Cerebellar cortex (tissue), 1 donor: ENCODE measurements at regions not wholly inside any gene's neighbourhood (a gene's known extent, or its start where the extent isn't known, plus 50 kb on each side); places are given as distances from the start of the nearest gene placed in this dataset.

Experiments used
- DNase-seq: peaks from one replicate; pipeline ENCODE4 v3.0.0-alpha.2; 2015; ENCODE audit warnings: low spot score

GRCh38 chr22:45096256-45096907 is 67.3 kb upstream of the NUP50 start:
- peak; percentile 68 for DNase-seq

GRCh38 chr22:45097061-45097460 is 66.7 kb upstream of the NUP50 start:
- DNase-seq: no peak

GRCh38 chr22:45098056-45098455 is 65.7 kb upstream of the NUP50 start:
- no peak for DNase-seq

DNA sequence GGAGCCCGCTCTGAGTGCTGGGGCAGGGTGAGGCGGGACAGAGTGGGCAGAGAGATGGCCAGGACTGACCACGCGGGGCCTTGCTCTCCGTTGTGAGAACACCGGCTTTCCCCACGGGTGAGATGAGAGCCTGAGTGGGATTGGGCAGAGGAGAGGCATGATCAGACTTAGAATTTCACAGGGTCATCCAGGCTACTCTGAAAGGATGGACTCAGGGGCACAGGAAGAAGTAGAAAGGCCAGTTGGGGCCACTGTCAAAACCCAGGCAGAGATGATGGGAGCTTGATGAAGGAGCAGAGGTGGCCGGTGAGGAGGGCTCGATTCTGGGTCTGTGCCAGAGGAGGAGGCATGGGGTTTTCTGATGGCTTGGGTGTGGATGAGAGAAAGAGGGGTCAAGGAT is 63.8 kb upstream of the NUP50 start:
- no peak for DNase-seq

DNA sequence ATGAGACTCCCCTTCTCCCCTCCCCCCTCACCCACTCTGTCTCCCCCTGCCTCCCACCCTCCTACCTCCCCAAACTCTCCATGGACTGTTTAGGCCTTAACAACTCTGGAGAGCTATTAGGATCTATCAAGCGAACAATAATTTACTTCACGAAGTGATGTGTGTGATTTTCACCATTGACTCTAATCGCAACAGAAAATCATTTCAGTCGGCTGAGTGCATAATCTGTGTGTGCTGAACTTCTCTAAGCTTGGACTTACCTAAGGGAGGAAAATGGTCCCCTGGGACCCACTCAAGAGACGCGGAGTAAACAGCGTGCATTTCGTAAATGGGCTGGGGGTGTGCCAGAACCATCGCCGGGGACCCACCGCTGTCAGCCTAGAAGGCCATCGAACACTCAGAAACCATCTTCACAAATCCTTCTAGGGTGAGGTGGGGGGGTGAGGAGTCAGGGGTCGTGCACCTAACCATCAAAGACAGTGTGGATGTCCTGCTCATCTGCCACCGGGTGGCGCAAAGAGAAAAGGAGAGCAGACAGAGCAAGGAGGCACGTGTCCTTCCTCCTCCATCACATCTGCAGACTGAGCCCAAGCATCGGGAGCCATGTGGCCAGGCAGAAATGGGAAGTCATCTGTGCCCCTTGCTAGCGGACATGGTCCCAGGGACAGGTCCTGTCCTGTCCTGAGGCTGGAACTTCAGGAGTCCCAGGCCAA is 62.1 kb upstream of the NUP50 start:
- peak; percentile 64 for DNase-seq

DNA sequence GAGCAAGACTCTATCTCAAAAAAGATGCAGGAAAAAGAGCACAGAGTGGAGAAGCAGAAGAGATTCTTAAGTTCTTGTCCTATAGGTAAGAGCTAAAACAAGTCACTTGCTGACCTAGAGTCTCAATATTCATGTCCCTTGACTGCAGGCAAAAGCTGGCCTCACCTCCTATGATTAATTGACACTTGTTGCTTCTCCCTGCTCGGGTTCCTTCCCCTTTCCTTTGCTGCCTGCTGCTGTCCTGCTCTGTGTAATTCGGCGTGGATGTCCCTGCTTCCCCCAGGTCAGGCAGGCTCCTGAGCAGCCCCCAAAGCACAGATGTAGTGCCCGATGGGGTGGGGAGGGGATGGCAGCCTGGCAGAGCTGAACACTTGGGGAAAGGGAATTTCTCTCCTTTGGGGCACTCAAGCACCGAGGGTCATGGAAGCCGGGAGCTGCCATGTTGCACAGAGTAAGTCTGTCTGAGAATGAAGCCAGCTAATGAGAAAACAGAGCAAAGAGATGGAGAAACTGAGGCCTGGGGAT is 60.8 kb upstream of the NUP50 start:
- no peak for DNase-seq

- DNase-seq: no peak
These were observed 60.0 kb upstream of the NUP50 start for GRCh38 chr22:45103756-45104155.

- no peak for DNase-seq
These were observed 59.4 kb upstream of the NUP50 start for GRCh38 chr22:45104313-45104712.

GRCh38 chr22:45105281-45105702 is 58.4 kb upstream of the NUP50 start:
- DNase-seq: no peak

DNA sequence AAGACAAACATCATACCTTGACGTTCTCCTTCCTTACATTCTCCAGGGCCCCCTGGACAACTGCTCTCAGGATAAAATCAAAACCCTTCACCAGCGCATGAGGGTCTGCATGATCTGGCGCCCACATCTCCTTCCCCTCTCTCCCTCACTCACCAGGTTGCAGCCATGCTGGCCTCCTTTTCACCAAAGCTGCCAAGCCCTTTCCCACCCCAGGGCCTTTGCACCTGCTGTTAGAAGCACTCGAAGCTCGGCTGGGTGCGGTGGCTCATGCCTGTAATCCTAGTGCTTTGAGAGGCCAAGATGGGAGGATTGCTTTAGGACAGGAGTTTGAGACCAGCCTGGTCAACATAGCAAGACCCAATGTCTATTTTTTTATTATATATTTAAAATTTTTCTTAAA is 56.1 kb upstream of the NUP50 start:
- no peak for DNase-seq

- DNase-seq: no peak
These were observed 51.4 kb upstream of the NUP50 start for GRCh38 chr22:45112136-45112879.
